Stromal cell of bone marrow (primary cell): ENCODE measurements at regions not wholly inside any gene's neighbourhood (a gene's known extent, or its start where the extent isn't known, plus 50 kb on each side); places are given as distances from the start of the nearest gene placed in this dataset.
"Not testable (repeated sequence)": the region's sequence is repeated elsewhere in the genome, so short reads cannot be mapped to it uniquely, and the experiment has no call there.

Experiments
- DNase-seq: peaks from one replicate; pipeline ENCODE4 v3.0.0-alpha.2; 2012; ENCODE audit warnings: low read depth

- DNase-seq, result no peak
These were observed 121.1 kb downstream of the PDCD6IP start for GRCh38 chr3:33919312-33920120.

DNA sequence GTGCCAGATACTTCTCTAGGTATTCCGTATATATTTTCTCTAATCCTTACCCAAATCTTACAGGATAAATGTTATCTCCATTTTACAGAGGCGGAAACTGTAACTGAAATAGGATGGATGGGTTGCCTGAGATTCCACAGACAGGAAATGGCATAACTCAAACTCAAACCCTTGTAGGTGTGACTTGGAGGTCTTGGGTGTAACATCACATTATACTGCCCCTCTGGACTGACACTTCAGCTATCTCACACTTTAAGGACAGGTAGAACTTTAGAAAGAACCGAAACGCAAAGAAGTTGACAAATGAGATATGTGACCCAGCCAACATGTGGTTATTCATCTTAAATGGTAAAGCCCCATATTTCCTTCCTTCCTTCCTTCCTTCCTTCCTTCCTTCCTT lies 122.1 kb downstream of the PDCD6IP start:
- DNase-seq, result no peak

- no peak for DNase-seq
These were observed 123.2 kb downstream of the PDCD6IP start for GRCh38 chr3:33921608-33922007.

DNA sequence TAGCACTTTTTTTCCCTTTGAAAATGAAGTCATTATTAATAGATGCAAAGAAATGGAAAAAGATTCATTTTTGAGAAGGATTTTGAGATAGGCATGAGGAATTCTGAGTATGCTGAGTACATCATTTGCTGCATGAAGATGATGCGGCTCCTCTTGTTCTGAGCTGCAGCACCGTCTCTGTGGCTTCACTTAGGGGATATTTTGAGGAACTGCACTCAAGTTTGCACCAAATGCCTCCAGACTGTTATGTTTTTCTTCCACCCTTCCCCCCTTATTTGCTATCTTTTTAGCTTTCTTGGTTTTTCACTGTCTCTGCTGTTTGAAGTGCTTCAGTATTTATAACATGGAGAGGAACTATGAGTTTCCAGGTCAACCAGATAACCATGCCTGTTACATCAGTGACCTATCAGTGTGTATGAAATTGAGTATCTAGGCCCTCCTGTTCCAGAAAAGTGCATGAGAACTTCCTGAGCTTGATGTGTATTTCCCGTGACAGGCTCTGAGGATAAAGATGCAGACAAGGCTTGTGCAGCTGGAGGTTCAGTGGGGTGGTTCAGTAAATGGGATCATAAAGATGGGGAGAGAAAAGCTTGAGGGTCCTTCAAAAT lies 128.7 kb downstream of the PDCD6IP start:
- no peak for DNase-seq

GRCh38 chr3:33929813-33930212 lies 131.4 kb downstream of the PDCD6IP start:
- DNase-seq, result no peak

GRCh38 chr3:33931512-33931911 lies 133.1 kb downstream of the PDCD6IP start:
- DNase-seq, result no peak

DNA sequence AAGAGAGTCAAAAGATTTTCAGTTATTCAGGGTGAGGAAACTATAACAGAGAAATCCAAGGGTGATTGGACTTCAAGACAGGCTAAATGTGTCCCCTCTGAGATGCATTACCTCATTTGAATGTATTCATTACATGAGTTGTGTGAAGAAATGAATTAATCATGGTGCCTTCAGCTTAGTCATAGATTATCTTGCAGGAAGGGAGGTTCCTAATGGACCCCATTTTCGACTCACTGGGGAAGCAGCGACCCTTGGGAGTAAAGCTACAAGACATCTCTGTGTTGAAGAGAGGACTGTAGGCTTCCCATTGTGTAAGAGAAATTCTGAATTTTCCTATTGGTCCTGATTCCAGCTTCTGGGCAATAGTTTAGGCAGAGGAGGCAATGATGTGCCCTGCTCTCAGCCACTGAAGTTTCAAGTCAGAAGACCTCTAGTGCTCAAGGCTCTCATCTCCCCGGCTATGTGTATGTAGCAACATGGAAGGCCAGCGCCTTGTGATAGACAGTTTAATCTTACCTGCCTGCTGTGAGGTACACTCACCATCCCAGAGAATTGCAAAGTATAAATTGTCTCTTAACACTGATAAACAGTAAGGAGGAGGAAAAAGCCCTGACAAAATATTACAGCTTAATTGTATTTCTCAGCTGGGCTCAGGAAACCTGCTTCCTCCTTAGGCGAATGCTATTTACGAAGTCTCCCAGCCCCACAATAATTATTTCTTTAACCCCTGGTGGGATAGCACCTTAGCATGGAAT lies 133.8 kb downstream of the PDCD6IP start:
- DNase-seq, result no peak

- no peak for DNase-seq
These were observed 137.9 kb downstream of the PDCD6IP start for GRCh38 chr3:33936171-33936920.

- no peak for DNase-seq
These were observed 138.6 kb downstream of the PDCD6IP start for GRCh38 chr3:33936921-33937525.

GRCh38 chr3:33937628-33938027 lies 139.2 kb downstream of the PDCD6IP start:
- no peak for DNase-seq

DNA sequence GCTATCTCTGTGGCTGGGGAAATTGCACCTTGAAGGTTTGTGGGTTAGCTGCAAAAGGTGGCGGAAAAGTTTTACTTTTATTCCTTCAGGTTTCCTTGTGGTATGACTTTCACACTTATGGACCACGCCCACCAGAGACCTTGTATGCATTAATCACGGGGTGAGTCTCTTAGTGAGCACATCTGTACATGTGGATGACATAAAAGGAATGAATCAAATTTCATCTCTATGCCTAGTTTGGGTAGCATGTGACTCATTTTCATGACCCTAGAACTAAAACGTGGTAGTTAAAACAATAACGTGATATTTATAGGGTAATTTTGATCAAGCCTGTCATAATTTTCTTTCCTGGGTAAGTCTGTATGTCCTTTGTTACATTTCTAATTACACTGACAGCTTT lies 141.7 kb downstream of the PDCD6IP start:
- DNase-seq, result no peak

- DNase-seq, result no peak
These were observed 142.3 kb downstream of the PDCD6IP start for GRCh38 chr3:33940736-33941135.

- no peak for DNase-seq
These were observed 143.4 kb downstream of the PDCD6IP start for GRCh38 chr3:33941804-33942203.

DNA sequence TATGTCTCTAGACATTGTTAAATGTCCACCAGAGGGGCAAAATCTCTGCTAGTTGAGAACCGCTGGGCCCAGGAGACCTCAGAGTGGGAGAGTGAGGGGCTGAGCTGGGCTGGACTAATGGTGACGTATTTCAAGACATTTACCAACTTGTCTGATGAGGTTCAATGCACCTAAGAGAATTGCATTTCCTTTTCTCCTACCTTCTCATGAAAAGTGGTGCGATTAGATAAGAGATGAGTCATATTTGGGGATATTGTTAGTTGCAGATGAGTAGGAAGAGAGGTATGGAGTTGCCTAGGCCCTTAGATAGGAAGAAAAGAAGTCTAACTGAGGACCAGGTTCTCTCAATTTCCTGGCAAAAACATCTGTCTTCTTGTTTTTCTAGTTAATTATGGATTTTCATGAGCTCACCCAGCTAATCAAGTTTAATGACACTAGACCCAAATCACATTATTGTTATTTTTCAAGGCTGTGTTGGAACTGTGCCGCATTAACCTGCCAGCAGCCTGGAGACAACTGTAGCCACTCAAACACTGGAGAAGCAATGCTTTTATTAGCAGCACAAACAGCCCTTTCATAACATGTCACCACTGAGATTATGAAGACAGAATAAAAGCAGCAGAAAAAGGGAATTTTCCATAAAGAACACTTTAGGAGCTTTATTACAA lies 144.2 kb downstream of the PDCD6IP start:
- no peak for DNase-seq

DNA sequence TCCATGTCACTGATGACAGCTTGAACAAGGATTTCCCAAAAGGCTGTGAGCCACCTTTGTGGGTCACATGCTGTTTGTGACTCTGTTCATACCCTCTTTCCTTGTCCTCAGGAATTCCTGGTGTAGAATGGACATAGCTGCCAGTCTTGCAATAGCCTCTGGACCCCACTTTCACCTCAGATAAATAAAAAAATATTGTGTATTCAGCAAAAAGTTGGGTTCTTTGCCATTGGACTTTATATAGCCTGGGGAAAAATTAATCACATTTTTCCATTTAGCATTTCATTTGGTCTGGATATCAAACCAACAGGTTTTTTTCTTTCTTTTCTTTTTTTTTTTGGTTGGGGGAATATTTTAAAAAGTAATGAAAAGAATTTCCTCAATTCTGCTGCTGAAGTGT lies 144.8 kb downstream of the PDCD6IP start:
- DNase-seq, result no peak

DNA sequence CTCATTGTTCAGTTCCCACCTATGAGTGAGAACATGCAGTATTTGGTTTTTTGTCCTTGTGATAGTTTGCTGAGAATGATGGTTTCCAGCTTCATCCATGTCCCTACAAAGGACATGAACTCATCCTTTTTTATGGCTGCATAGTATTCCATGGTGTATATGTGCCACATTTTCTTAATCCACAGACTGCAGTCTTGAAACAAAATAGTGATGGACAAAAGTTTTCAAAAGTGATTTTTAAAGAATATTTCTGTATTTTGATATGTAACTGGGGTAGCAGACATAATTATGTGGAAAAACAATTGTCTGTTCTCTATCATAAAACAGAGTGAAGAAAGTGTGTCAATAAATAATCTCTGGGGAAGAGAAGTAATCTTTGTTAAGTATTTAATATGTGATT lies 148.2 kb downstream of the PDCD6IP start:
- not testable (repeated sequence) for DNase-seq

GRCh38 chr3:33947272-33948195 lies 149.1 kb downstream of the PDCD6IP start:
- DNase-seq, result no peak

DNA sequence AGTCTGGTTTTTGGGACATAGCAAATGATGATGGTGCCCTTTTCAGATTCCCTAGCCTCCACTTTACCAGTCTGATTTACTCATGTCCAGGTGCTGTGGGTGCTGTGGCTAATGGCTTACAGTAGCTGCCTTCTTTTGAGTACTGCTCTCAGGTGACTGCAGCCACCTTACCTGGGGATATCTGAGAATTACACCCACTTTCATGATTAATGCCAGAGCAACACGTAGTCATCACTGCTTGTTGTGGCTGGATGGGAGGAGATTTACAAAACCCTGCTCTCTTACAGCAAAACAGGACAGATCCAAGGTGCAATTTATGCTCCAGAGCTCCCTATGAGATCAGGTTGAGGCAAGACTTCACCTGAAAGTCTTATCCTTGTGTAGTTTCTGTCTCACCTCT lies 150.6 kb downstream of the PDCD6IP start:
- DNase-seq, result no peak

GRCh38 chr3:33954956-33955355 lies 156.5 kb downstream of the PDCD6IP start:
- no peak for DNase-seq

DNA sequence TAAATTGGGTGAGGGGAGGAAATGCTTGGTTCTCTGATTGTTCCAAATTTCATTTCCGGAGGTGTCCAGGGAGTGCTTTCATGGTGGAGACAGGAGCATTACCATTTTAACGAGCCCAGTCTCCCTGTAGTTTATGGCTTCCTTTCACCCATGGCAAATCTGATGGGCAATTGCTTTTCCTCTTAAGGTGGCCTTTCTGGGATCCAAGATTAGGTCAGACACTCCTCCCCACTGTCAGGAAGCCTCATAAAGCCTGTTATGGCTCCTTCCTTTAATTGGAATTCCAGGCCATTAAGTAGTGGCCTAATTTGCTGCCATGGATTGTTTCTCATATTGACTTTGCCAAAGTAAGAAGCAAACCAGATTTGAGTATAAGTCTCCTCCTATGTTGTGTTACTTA lies 157.8 kb downstream of the PDCD6IP start:
- DNase-seq, result no peak
